ENCODE measurements at regions not wholly inside any gene's neighbourhood (a gene's known extent, or its start where the extent isn't known, plus 50 kb on each side); places are given as distances from the start of the nearest gene placed in this dataset.

DNA sequence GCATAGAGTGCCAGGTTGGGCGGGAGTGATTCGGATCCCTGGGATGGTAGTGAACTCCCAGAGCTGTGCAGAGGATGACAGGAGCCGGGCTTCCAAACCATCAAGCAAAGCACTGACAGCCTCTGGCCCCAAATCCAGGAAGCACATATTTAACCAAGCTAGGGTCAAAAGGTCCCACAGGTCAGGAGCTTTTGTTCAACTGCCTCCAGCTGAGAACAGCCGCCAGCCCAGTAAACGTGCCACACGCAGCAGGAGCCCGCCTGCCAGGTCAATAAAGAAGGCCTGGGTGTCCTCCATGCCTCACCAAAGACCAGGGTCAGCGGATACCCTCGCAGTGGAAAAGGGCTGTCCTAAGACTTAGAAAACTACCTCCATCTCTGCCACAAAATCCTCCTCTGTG, 184.7 kb upstream of the LINGO1 start:
- intact Hi-C loops (cut with DNase I) = no loop called here
- WGBS, 3 donors = 82 to 90% (median 83%) methylated on average over 9 of the region's 9 CpGs
- DNase-seq = no peak

GRCh38 chr15:77816983-77817382, 184.3 kb upstream of the LINGO1 start:
- no peaks in the 10 kb centered on the region for H3K4me1 ChIP-seq (ENCODE audit: insufficient read depth)
- no peaks in the 10 kb centered on the region for H3K9me3 ChIP-seq
- TF ChIP-seq EP300 (IDR thresholded peaks at IDR 0.05) (no peak), CTCF (IDR thresholded peaks at IDR 0.05) (no peak), POLR2A (IDR thresholded peaks at IDR 0.05) (no peak)
- no peak overlapping the region for H3K4me3 ChIP-seq
- intact Hi-C loops (cut with DNase I) = no loop called here
- 64 to 70% (median 69%) methylated on average over 7 of the region's 7 CpGs for WGBS, 3 donors
- no peaks in the 10 kb centered on the region for H3K36me3 ChIP-seq
- no peaks in the 10 kb centered on the region for H3K27me3 ChIP-seq
- no peak overlapping the region for H3K27ac ChIP-seq
- DNase-seq = no peak

More for the DNA sequence above, 184.7 kb upstream of the LINGO1 start:
- H3K27ac ChIP-seq = no peak overlapping the region
- no peak for TF ChIP-seq POLR2A (IDR thresholded peaks at IDR 0.05)
- TF ChIP-seq EP300 (IDR thresholded peaks at IDR 0.05) = no peak
- TF ChIP-seq CTCF (IDR thresholded peaks at IDR 0.05) = no peak
- H3K9me3 ChIP-seq = no peaks in the 10 kb centered on the region
- H3K27me3 ChIP-seq = no peaks in the 10 kb centered on the region
- H3K36me3 ChIP-seq = no peaks in the 10 kb centered on the region
- no peaks in the 10 kb centered on the region for H3K4me1 ChIP-seq (ENCODE audit: insufficient read depth)
- no peak overlapping the region for H3K4me3 ChIP-seq

GRCh38 chr15:77815015-77815414, 182.3 kb upstream of the LINGO1 start:
- TF ChIP-seq EP300 (IDR thresholded peaks at IDR 0.05) = no peak
- no peak for TF ChIP-seq CTCF (IDR thresholded peaks at IDR 0.05)
- no peak for TF ChIP-seq POLR2A (IDR thresholded peaks at IDR 0.05)
- DNase-seq = no peak
- H3K27ac ChIP-seq = no peak overlapping the region
- no peaks in the 10 kb centered on the region for H3K4me1 ChIP-seq (ENCODE audit: insufficient read depth)
- H3K4me3 ChIP-seq = no peak overlapping the region
- no peaks in the 10 kb centered on the region for H3K36me3 ChIP-seq
- intact Hi-C loops (cut with DNase I) = no loop called here
- no peaks in the 10 kb centered on the region for H3K9me3 ChIP-seq
- no peaks in the 10 kb centered on the region for H3K27me3 ChIP-seq
- WGBS, 3 donors = 67 to 82% (median 73%) methylated on average over 7 of the region's 7 CpGs

GRCh38 chr15:77812664-77813063, 180.0 kb upstream of the LINGO1 start:
- TF ChIP-seq EP300 (IDR thresholded peaks at IDR 0.05) (no peak), POLR2A (IDR thresholded peaks at IDR 0.05) (no peak), CTCF (IDR thresholded peaks at IDR 0.05) (no peak)
- intact Hi-C loops (cut with DNase I) = no loop called here

GRCh38 chr15:77811270-77811669, 178.6 kb upstream of the LINGO1 start:
- Histone ChIP-seq H3K4me3 (no peak overlapping the region), H3K4me1 (ENCODE audit: insufficient read depth) (peaks cover 7% of the 10 kb centered on the region), H3K27me3 (no peaks in the 10 kb centered on the region), H3K27ac (no peak overlapping the region), H3K36me3 (no peaks in the 10 kb centered on the region), H3K9me3 (no peaks in the 10 kb centered on the region)
- TF ChIP-seq CTCF (IDR thresholded peaks at IDR 0.05) = no peak
- no peak for TF ChIP-seq EP300 (IDR thresholded peaks at IDR 0.05)
- no peak for TF ChIP-seq POLR2A (IDR thresholded peaks at IDR 0.05)
- intact Hi-C loops (cut with DNase I) = no loop called here
- WGBS, 3 donors = 40 to 59% (median 57%) methylated on average over 5 of the region's 5 CpGs
- no peak for DNase-seq

More at GRCh38 chr15:77812664-77813063, 180.0 kb upstream of the LINGO1 start:
- no peak overlapping the region for H3K27ac ChIP-seq
- DNase-seq = no peak
- no peak overlapping the region for H3K4me3 ChIP-seq
- 78 to 84% (median 81%) methylated on average over 10 of the region's 10 CpGs for whole genome bisulfite sequencing, 3 donors
- no peaks in the 10 kb centered on the region for H3K9me3 ChIP-seq
- H3K27me3 ChIP-seq = no peaks in the 10 kb centered on the region
- no peaks in the 10 kb centered on the region for H3K36me3 ChIP-seq
- H3K4me1 ChIP-seq (ENCODE audit: insufficient read depth) = peaks cover 3% of the 10 kb centered on the region

Measured in ovary (tissue), 7 donors.